HPDE6-E6E7 (cell line): ENCODE measurements at regions not wholly inside any gene's neighbourhood (a gene's known extent, or its start where the extent isn't known, plus 50 kb on each side); places are given as distances from the start of the nearest gene placed in this dataset.

Experiments
- DNase-seq: peaks from one replicate; pipeline ENCODE4 v3.0.0; 2011; ENCODE audit warnings: missing footprints; ENCODE audit errors: extremely low spot score

- no peak for DNase-seq
Observed at GRCh38 chr5:162485666-162486292, 418.2 kb downstream of the GABRG2 start.

- DNase-seq: no peak
Observed at GRCh38 chr5:162487528-162488525, 420.3 kb downstream of the GABRG2 start.

- no peak for DNase-seq
Observed at GRCh38 chr5:162496100-162496808, 428.7 kb downstream of the GABRG2 start.

GRCh38 chr5:162497455-162497854 lies 429.9 kb downstream of the GABRG2 start:
- no peak for DNase-seq

DNA sequence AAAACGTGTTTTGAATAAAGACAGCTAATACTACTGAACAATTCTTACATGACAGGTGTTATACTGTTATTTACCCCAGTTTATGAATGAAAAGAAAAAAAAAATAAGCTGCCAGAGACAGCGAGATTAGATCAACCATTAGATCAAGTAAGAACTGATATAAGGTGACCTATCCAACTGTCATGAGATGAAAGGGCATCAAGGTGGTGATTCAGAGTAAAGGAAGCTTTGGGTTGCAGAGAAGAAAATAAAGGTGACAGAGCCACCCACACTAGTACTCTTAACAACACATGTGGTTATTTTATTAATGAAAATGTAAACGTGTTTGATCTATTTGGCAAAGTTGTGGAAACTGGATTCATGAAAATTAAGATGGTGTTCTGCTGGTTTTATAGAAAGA lies 435.2 kb downstream of the GABRG2 start:
- no peak for DNase-seq

- DNase-seq: no peak
Observed at GRCh38 chr5:162503796-162504195, 436.2 kb downstream of the GABRG2 start.

- no peak for DNase-seq
Observed at GRCh38 chr5:162512935-162513565, 445.5 kb downstream of the GABRG2 start.

DNA sequence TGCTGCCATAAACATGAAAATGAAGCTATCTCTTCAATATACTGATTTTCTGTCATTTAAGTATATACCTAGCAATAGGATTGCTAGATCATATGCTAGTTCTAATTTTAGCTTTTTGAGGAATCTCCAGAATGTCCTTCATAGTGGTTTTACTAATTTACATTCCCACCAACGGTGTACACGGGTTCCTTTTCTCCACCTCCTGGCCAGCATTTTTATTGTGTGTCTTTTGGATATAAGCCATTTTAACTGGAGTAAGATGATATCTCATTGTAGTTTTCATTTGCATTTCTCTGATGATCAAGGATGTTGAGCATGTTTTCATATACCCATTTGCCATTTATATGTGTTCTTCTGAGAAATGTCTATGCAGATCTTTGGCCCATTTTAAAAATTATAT lies 446.5 kb downstream of the GABRG2 start:
- no peak for DNase-seq

DNA sequence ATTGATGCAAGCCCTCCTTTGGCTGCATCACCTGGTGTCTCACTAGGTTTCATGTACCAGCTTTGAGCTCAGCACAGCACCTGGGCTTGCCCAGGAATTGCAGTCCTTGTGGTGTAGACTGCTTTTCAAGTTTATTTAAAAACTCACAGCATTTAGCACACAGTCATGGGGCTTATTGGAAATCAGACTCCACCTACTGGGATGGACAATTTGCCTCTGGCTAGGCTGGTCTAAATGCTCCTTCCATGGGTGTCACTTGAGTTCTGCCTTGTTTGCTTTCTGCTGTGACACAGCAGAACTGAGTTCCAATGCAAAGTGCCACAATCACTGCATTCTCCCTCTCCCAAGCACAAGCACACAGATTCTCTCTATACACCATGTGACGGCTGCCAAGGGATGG lies 453.3 kb downstream of the GABRG2 start:
- no peak for DNase-seq

DNA sequence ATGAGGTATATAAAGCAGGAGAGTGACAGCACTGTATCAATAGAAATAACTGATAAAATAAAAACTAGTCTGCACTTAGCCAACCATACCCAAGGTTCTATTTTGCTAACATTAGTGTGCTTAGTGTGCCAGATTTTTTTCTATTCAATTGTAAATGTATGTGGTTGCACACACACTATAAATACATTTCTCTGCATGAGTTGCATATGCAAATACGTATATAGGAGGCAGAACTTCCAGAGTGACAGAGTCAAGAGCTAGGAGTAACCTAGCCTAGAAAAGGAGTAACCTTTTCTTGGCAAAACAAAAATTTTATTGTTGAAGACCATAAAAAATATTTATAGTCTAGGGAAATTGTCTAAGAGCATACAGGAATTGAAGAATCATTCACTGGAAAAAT lies 461.6 kb downstream of the GABRG2 start:
- DNase-seq: no peak

- no peak for DNase-seq
Observed at GRCh38 chr5:162529886-162530285, 462.3 kb downstream of the GABRG2 start.

DNA sequence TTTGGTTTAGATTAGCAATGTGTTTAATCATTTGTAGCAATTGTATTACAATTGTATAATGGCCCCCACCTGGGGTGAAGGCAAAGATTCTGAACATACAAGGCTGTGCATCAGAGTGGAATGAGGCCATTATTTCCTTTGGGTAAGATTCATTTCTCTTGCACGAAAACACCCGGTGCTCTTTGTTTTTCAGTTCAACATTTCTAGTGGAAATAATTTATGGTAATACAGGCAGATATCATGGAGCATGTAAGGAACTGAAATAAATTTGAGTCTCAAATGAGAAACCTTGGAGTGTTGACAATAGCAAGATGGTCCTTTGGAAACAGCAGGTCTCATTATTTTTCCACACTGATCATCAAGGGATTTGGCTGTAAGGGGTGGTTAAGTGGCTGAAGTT lies 475.9 kb downstream of the GABRG2 start:
- no peak for DNase-seq

DNA sequence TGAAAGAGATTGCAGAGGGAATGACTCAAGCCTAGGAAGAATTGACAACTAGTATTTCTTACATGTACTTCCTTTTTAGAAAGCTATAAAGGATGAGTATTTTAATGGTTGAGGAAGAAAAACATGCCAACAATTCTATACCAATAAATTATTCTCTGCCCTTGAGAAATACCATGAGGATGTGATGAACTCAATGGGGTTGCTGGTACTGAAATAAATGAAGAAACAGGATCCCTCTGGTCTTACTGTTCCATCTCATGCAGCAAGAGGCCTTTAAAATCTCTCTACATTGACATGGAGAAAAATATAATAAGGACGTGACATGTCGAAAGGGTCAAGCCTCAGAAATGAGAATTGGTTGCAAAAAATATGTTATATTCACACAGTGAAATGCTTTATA lies 477.3 kb downstream of the GABRG2 start:
- DNase-seq: no peak

- no peak for DNase-seq
Observed at GRCh38 chr5:162550236-162550635, 482.7 kb downstream of the GABRG2 start.

DNA sequence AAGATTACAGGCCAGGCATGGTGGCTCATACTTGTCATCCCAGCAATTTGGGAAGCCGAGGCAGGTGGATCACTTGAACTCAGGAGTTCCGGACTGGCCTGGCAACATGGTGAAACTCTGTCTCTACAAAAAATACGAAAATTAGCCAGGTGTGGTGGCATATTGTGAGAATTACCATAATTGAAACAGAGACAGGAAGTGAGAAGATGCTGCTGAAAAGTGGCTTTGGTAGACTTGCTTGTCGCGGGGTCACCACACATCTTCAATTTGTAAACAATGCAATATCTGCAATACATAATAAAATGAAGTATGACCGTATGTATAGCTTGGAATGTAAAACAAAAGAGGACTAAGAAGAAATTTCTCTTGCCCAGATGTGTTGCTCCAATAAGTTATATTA lies 490.5 kb downstream of the GABRG2 start:
- no peak for DNase-seq

DNA sequence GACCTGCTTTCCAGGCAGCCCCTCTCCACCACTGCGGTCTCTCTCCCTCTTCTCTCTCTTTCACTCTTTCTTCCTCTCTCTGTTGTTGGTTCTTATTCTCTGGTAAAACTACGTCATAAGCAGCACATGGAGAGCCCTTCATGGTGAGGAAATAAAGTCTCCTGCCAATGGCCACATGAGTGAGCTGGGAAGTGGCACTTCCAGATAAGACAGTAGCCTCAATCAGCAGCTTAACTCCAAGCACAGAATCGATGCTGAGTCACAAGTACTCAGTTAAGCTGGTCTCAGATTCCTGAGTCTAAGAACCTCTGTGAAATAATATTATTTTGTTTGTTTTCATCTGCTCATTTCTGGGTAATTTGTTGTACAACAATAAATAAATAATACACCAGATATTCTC lies 500.1 kb downstream of the GABRG2 start:
- DNase-seq: no peak

- DNase-seq: no peak
Observed at GRCh38 chr5:162573758-162574157, 506.2 kb downstream of the GABRG2 start.

DNA sequence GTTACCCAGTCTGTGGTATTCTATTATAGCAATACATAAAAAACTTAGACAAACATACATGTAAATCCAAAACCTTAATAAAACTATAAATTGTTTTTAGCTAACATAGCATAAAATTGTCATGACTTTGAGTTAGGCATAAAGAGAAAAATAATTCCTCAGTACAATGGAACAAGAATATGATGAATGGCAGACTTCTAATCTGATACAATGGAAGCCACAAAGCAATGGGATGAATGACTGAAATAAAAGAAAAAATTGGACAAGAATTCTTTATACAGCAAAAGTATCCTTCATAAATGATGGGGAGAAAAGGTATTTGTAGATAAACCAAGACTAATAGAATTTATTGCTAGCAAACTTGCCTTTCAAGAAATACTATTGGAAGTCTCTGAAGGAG lies 524.2 kb downstream of the GABRG2 start:
- no peak for DNase-seq

DNA sequence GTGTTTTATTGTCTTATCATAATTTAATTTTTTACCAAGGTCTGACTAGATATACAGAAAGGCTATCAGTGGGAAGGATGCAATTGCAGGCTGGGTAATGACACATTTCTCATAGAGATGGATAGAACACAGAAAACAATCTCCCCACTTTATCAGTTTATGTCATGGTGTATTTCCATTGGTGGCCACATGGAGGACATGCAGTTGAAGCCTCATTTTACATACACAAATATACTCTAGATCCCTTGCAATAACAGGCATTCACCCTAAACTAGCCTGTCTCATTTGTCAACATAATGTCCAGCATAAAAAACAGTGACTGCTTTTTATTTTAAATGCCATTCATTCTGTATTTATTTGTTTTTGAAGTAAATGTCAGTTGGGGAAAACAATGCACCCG lies 526.3 kb downstream of the GABRG2 start:
- no peak for DNase-seq

DNA sequence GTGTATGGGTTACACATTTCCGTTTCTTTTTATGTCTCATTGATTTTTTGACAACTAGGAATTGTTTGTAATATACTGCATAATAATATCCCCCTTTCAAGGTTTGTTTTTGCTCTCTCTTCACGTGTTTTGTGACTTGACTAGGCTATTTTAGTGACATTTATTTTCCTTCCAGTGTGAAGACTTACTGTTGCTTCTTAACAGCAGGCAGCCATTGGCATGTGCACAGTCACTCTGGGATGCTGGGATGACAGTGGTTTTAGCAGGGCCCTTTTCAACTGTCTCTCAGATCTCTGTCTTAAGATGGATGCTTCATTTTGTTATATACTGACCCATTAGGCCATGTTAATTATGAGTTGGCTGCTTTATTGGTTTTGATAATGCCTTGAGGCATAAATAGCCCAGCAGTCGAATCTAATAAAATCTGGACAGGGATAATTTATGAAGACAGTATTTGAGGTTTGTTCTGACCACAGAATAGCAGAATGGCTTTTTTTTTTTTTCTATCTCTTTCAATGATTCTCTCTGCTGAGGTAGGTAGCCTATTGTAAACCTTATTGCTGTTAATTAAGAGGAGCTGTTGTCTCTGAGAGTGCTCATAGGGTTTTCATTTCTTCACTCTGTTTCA lies 536.0 kb downstream of the GABRG2 start:
- DNase-seq: no peak

DNA sequence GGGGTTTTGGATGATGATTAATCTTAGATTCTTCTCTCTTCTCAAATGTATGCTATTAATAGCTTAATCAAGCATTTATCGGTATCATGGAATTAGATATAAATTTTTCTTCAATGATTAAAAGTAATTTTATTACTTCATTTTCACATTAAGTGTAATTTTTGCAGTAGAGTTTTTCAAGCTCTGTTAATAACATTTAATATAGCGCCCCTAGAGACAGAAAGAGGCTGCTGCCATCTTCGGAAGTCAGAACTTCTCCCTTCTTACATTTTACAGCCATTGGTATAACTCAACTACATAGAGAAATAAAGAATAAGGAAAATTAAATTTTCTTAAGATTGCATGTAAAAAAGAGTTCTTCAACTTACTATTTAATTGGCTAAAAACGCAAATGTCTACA lies 540.3 kb downstream of the GABRG2 start:
- no peak for DNase-seq
